ENCODE measurements at regions not wholly inside any gene's neighbourhood (a gene's known extent, or its start where the extent isn't known, plus 50 kb on each side); places are given as distances from the start of the nearest gene placed in this dataset.

- DNase-seq, result no peak
Observed at GRCh38 chr16:9523994-9524393, 432.6 kb downstream of the HAPSTR1 start.

GRCh38 chr16:9525037-9525436 lies 433.6 kb downstream of the HAPSTR1 start:
- no peak for DNase-seq

- DNase-seq, result no peak
Observed at GRCh38 chr16:9526791-9527190, 435.3 kb downstream of the HAPSTR1 start.

- DNase-seq, result no peak
Observed at GRCh38 chr16:9527976-9528375, 436.5 kb downstream of the HAPSTR1 start.

GRCh38 chr16:9528511-9529079 lies 437.2 kb downstream of the HAPSTR1 start:
- DNase-seq, result no peak

- DNase-seq, result no peak
Observed at GRCh38 chr16:9533042-9533441, 441.6 kb downstream of the HAPSTR1 start.

- DNase-seq, result no peak
Observed at GRCh38 chr16:9534759-9535158, 443.3 kb downstream of the HAPSTR1 start.

- DNase-seq, result no peak
Observed at GRCh38 chr16:9536905-9537304, 445.5 kb downstream of the HAPSTR1 start.

- DNase-seq, result no peak
Observed at GRCh38 chr16:9539346-9539745, 447.9 kb downstream of the HAPSTR1 start.

GRCh38 chr16:9541723-9542122 lies 450.3 kb downstream of the HAPSTR1 start:
- DNase-seq, result no peak

- DNase-seq, result no peak
Observed at GRCh38 chr16:9542165-9542755, 450.8 kb downstream of the HAPSTR1 start.

- DNase-seq, result no peak
Observed at GRCh38 chr16:9545522-9546437, 454.3 kb downstream of the HAPSTR1 start.

- DNase-seq, result no peak
Observed at GRCh38 chr16:9546438-9546786, 455.0 kb downstream of the HAPSTR1 start.

GRCh38 chr16:9549487-9549886 lies 458.0 kb downstream of the HAPSTR1 start:
- no peak for DNase-seq

- no peak for DNase-seq
Observed at GRCh38 chr16:9555051-9555450, 463.6 kb downstream of the HAPSTR1 start.

- no peak for DNase-seq
Observed at GRCh38 chr16:9556949-9557665, 465.7 kb downstream of the HAPSTR1 start.

- DNase-seq, result no peak
Observed at GRCh38 chr16:9557713-9558112, 466.3 kb downstream of the HAPSTR1 start.

GRCh38 chr16:9566099-9566498 lies 474.7 kb downstream of the HAPSTR1 start:
- DNase-seq, result no peak

GRCh38 chr16:9567666-9568065 lies 476.2 kb downstream of the HAPSTR1 start:
- no peak for DNase-seq

GRCh38 chr16:9568261-9568660 lies 476.8 kb downstream of the HAPSTR1 start:
- no peak for DNase-seq

- DNase-seq, result no peak
Observed at GRCh38 chr16:9570521-9570920, 479.1 kb downstream of the HAPSTR1 start.

GRCh38 chr16:9578459-9578858 lies 487.0 kb downstream of the HAPSTR1 start:
- no peak for DNase-seq

- DNase-seq, result no peak
Observed at GRCh38 chr16:9580025-9580424, 488.6 kb downstream of the HAPSTR1 start.
